ENCODE measurements at regions not wholly inside any gene's neighbourhood (a gene's known extent, or its start where the extent isn't known, plus 50 kb on each side); places are given as distances from the start of the nearest gene placed in this dataset.
"Not testable (repeated sequence)": the region's sequence is repeated elsewhere in the genome, so short reads cannot be mapped to it uniquely, and the experiment has no call there.

GRCh38 chr1:224045556-224045955, 68.4 kb upstream of the FBXO28 start:
- H3K36me3 ChIP-seq: no peaks in the 10 kb centered on the region

GRCh38 chr1:224044420-224044819, 69.5 kb upstream of the FBXO28 start:
- Histone ChIP-seq H3K36me3 (no peaks in the 10 kb centered on the region), H3K27ac (no peak overlapping the region), H3K27me3 (peaks cover 17% of the 10 kb centered on the region), H3K4me3 (no peak overlapping the region), H3K4me1 (no peaks in the 10 kb centered on the region), H3K9me3 (no peaks in the 10 kb centered on the region)
- ATAC-seq: no peak
- no peak for TF ChIP-seq EP300 (IDR thresholded peaks at IDR 0.05)
- no peak for TF ChIP-seq POLR2A (IDR thresholded peaks at IDR 0.05)
- no peak for TF ChIP-seq POLR2AphosphoS5 (IDR thresholded peaks at IDR 0.05)
- TF ChIP-seq CTCF (IDR thresholded peaks at IDR 0.05): no peak
- WGBS, 2 donors (ENCODE audit: low coverage in 1 of 2): 81 to 86% methylated on average over 4 of the region's 4 CpGs

More at GRCh38 chr1:224045556-224045955, 68.4 kb upstream of the FBXO28 start:
- Histone ChIP-seq H3K27ac (no peak overlapping the region), H3K4me3 (no peak overlapping the region), H3K4me1 (no peaks in the 10 kb centered on the region), H3K9me3 (no peaks in the 10 kb centered on the region), H3K27me3 (peaks cover 17% of the 10 kb centered on the region)
- WGBS, 2 donors (ENCODE audit: low coverage in 1 of 2): 55 to 72% methylated on average over 2 to 5 of the region's 7 CpGs
- TF ChIP-seq POLR2AphosphoS5 (IDR thresholded peaks at IDR 0.05): no peak
- no peak for TF ChIP-seq EP300 (IDR thresholded peaks at IDR 0.05)
- no peak for TF ChIP-seq CTCF (IDR thresholded peaks at IDR 0.05)
- TF ChIP-seq POLR2A (IDR thresholded peaks at IDR 0.05): no peak
- no peak for ATAC-seq

GRCh38 chr1:224042557-224043118, 71.3 kb upstream of the FBXO28 start:
- no peaks in the 10 kb centered on the region for H3K36me3 ChIP-seq
- peaks cover 17% of the 10 kb centered on the region for H3K27me3 ChIP-seq
- no peak overlapping the region for H3K27ac ChIP-seq
- no peak for TF ChIP-seq CTCF (IDR thresholded peaks at IDR 0.05)
- TF ChIP-seq POLR2A (IDR thresholded peaks at IDR 0.05): no peak
- TF ChIP-seq POLR2AphosphoS5 (IDR thresholded peaks at IDR 0.05): no peak
- TF ChIP-seq EP300 (IDR thresholded peaks at IDR 0.05): no peak
- no peak for ATAC-seq
- H3K9me3 ChIP-seq: no peaks in the 10 kb centered on the region
- H3K4me1 ChIP-seq: no peaks in the 10 kb centered on the region
- WGBS, 2 donors (ENCODE audit: low coverage in 1 of 2): 22 to 32% methylated on average over 3 to 4 of the region's 4 CpGs
- no peak overlapping the region for H3K4me3 ChIP-seq

- 37 to 61% methylated on average over 2 to 3 of the region's 3 CpGs for WGBS, 2 donors (ENCODE audit: low coverage in 1 of 2)
- no peaks in the 10 kb centered on the region for H3K4me1 ChIP-seq
These were observed 72.9 kb upstream of the FBXO28 start for GRCh38 chr1:224041032-224041431.

GRCh38 chr1:224040423-224040822, 73.5 kb upstream of the FBXO28 start:
- not testable (repeated sequence) for H3K27ac ChIP-seq, H3K4me1 ChIP-seq, H3K36me3 ChIP-seq, H3K9me3 ChIP-seq, ATAC-seq, H3K4me3 ChIP-seq
- H3K27me3 ChIP-seq: peaks cover 17% of the 10 kb centered on the region

More at GRCh38 chr1:224041032-224041431, 72.9 kb upstream of the FBXO28 start:
- Histone ChIP-seq H3K4me3 (no peak overlapping the region), H3K36me3 (no peaks in the 10 kb centered on the region), H3K27me3 (peaks cover 17% of the 10 kb centered on the region), H3K27ac (no peak overlapping the region), H3K9me3 (no peaks in the 10 kb centered on the region)
- ATAC-seq: no peak
- TF ChIP-seq CTCF (IDR thresholded peaks at IDR 0.05): no peak
- no peak for TF ChIP-seq POLR2A (IDR thresholded peaks at IDR 0.05)
- no peak for TF ChIP-seq EP300 (IDR thresholded peaks at IDR 0.05)
- no peak for TF ChIP-seq POLR2AphosphoS5 (IDR thresholded peaks at IDR 0.05)

- not testable (repeated sequence) for H3K36me3 ChIP-seq, H3K4me1 ChIP-seq, H3K4me3 ChIP-seq, H3K9me3 ChIP-seq, H3K27ac ChIP-seq, ATAC-seq
- H3K27me3 ChIP-seq: peaks cover 17% of the 10 kb centered on the region
- WGBS, 2 donors (ENCODE audit: low coverage in 1 of 2): 67 to 80% methylated on average over 5 to 6 of the region's 6 CpGs
These were observed 73.9 kb upstream of the FBXO28 start for GRCh38 chr1:224040006-224040405.

- not testable (repeated sequence) for H3K4me1 ChIP-seq, H3K9me3 ChIP-seq, H3K36me3 ChIP-seq, H3K27ac ChIP-seq, ATAC-seq, H3K4me3 ChIP-seq
- WGBS, 2 donors (ENCODE audit: low coverage in 1 of 2): 64 to 95% methylated on average over 2 of the region's 2 CpGs
- peaks cover 17% of the 10 kb centered on the region for H3K27me3 ChIP-seq
These were observed 75.1 kb upstream of the FBXO28 start for GRCh38 chr1:224038832-224039231.

- peaks cover 14% of the 10 kb centered on the region for H3K27me3 ChIP-seq
- WGBS, 2 donors (ENCODE audit: low coverage in 1 of 2): 77 to 90% methylated on average over 2 of the region's 3 CpGs
- H3K4me1 ChIP-seq, H3K4me3 ChIP-seq, H3K9me3 ChIP-seq, H3K27ac ChIP-seq, ATAC-seq, H3K36me3 ChIP-seq: not testable (repeated sequence)
These were observed 76.5 kb upstream of the FBXO28 start for GRCh38 chr1:224037362-224037761.

- WGBS, 2 donors (ENCODE audit: low coverage in 1 of 2): 17% methylated on average over 1 of the region's 3 CpGs; no CpG with 5 or more reads in 1 of the 2 donors
- H3K27me3 ChIP-seq, H3K4me1 ChIP-seq, H3K9me3 ChIP-seq, H3K4me3 ChIP-seq, H3K36me3 ChIP-seq, H3K27ac ChIP-seq: not testable (repeated sequence)
- ATAC-seq: peak; percentile 19
These were observed 81.2 kb upstream of the FBXO28 start for GRCh38 chr1:224032608-224033276.
